GM18858 (cell line): ENCODE measurements at regions not wholly inside any gene's neighbourhood (a gene's known extent, or its start where the extent isn't known, plus 50 kb on each side); places are given as distances from the start of the nearest gene placed in this dataset.

ENCODE experiments used
- ATAC-seq: cut with Tn5 transposase; IDR thresholded peaks from one replicate; pipeline ENCODE4 v1.9.1; 2021; ENCODE audit not compliant: unreplicated experiment

- ATAC-seq: no peak
Observed at GRCh38 chr21:20661246-20661645, 337.0 kb upstream of the NCAM2 start.

- no peak for ATAC-seq
Observed at GRCh38 chr21:20661745-20662422, 336.3 kb upstream of the NCAM2 start.

- no peak for ATAC-seq
Observed at GRCh38 chr21:20662514-20662913, 335.7 kb upstream of the NCAM2 start.

GRCh38 chr21:20667931-20668330 lies 330.3 kb upstream of the NCAM2 start:
- ATAC-seq: no peak

- ATAC-seq: no peak
Observed at GRCh38 chr21:20685475-20685874, 312.7 kb upstream of the NCAM2 start.

GRCh38 chr21:20698585-20698984 lies 299.6 kb upstream of the NCAM2 start:
- no peak for ATAC-seq

- ATAC-seq: no peak
Observed at GRCh38 chr21:20701235-20701634, 297.0 kb upstream of the NCAM2 start.

- no peak for ATAC-seq
Observed at GRCh38 chr21:20703112-20703767, 295.0 kb upstream of the NCAM2 start.

- no peak for ATAC-seq
Observed at GRCh38 chr21:20720623-20721022, 277.6 kb upstream of the NCAM2 start.

GRCh38 chr21:20721151-20721550 lies 277.1 kb upstream of the NCAM2 start:
- ATAC-seq: no peak

GRCh38 chr21:20728691-20729090 lies 269.5 kb upstream of the NCAM2 start:
- no peak for ATAC-seq

GRCh38 chr21:20729376-20729775 lies 268.8 kb upstream of the NCAM2 start:
- ATAC-seq: no peak

GRCh38 chr21:20730441-20730840 lies 267.8 kb upstream of the NCAM2 start:
- no peak for ATAC-seq

GRCh38 chr21:20735257-20735656 lies 263.0 kb upstream of the NCAM2 start:
- ATAC-seq: no peak

GRCh38 chr21:20737227-20737913 lies 260.8 kb upstream of the NCAM2 start:
- ATAC-seq: no peak

- ATAC-seq: no peak
Observed at GRCh38 chr21:20739421-20739820, 258.8 kb upstream of the NCAM2 start.

- no peak for ATAC-seq
Observed at GRCh38 chr21:20741445-20741844, 256.8 kb upstream of the NCAM2 start.

GRCh38 chr21:20760221-20760620 lies 238.0 kb upstream of the NCAM2 start:
- no peak for ATAC-seq

- ATAC-seq: no peak
Observed at GRCh38 chr21:20774737-20775136, 223.5 kb upstream of the NCAM2 start.

- ATAC-seq: no peak
Observed at GRCh38 chr21:20779321-20779720, 218.9 kb upstream of the NCAM2 start.

- no peak for ATAC-seq
Observed at GRCh38 chr21:20783611-20784010, 214.6 kb upstream of the NCAM2 start.
